ENCODE measurements at regions not wholly inside any gene's neighbourhood (a gene's known extent, or its start where the extent isn't known, plus 50 kb on each side); places are given as distances from the start of the nearest gene placed in this dataset.

DNA sequence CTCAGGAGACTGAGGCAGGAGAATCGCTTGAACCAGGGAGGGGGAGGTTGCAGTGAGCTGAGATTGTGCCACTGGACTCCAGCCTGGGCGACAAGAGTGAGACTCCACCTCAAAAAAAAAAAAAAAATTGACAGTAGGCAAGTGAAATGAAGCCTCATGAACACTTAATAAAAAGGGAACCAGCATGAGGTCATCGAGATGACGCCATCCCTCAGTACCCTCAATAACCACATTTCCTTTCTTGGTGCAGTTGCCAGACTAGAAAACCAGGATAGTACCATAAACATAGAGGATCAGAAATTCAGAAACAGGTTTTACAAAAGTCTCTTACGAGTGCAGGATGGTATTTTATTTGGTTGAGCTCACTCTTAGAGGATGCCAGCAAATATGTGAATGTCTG lies 584.1 kb downstream of the MAFB start:
- WGBS, 2 donors: 85 to 93% methylated on average over 5 of the region's 5 CpGs
- DNase-seq (no peak), ATAC-seq (no peak)
- Histone ChIP-seq H3K9me3 (no peaks in the 10 kb centered on the region), H3K27me3 (peaks cover 0 to 12% (median 0%) of the 10 kb centered on the region in 7 donors), H3K4me3 (no peak overlapping the region), H3K4me1 (peaks cover 0 to 20% (median 0%) of the 10 kb centered on the region in 9 donors), H3K27ac (no peak overlapping the region), H3K36me3 (no peaks in the 10 kb centered on the region)
- intact Hi-C loops (cut with DNase I): no loop called here
- TF ChIP-seq, protein P1, sequence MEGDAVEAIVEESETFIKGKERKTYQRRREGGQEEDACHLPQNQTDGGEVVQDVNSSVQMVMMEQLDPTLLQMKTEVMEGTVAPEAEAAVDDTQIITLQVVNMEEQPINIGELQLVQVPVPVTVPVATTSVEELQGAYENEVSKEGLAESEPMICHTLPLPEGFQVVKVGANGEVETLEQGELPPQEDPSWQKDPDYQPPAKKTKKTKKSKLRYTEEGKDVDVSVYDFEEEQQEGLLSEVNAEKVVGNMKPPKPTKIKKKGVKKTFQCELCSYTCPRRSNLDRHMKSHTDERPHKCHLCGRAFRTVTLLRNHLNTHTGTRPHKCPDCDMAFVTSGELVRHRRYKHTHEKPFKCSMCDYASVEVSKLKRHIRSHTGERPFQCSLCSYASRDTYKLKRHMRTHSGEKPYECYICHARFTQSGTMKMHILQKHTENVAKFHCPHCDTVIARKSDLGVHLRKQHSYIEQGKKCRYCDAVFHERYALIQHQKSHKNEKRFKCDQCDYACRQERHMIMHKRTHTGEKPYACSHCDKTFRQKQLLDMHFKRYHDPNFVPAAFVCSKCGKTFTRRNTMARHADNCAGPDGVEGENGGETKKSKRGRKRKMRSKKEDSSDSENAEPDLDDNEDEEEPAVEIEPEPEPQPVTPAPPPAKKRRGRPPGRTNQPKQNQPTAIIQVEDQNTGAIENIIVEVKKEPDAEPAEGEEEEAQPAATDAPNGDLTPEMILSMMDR (IDR thresholded peaks at IDR 0.05): no peak

DNA sequence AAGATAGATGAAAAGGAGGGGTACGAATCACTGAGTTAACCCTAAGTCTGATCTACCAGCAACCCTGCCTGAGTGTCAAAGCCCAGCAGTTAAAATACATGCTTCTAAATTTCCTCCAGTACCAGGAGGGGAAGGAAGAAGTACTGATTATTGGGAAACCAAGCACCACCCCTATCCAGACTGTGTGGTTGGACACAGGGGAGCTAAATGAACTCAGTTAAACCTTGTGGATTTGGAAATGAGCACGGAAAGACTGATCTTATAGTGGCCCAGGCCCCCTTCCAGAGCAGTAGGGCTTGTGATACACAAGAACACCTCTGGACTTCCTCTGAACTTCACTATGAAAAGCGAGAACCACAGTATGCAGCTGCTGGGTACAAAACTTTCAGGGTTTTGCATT lies 585.6 kb downstream of the MAFB start:
- H3K27me3 ChIP-seq: peaks cover 0 to 12% (median 0%) of the 10 kb centered on the region in 7 donors
- TF ChIP-seq, protein P1 (IDR thresholded peaks at IDR 0.05): no peak
- no peak for DNase-seq
- 84 to 87% methylated on average over 3 of the region's 3 CpGs for WGBS, 2 donors
- no peaks in the 10 kb centered on the region for H3K36me3 ChIP-seq
- H3K4me3 ChIP-seq: no peak overlapping the region
- H3K9me3 ChIP-seq: no peaks in the 10 kb centered on the region
- peaks cover 0 to 4% (median 0%) of the 10 kb centered on the region in 9 donors for H3K4me1 ChIP-seq
- intact Hi-C loops (cut with DNase I): no loop called here
- no peak for ATAC-seq
- no peak overlapping the region for H3K27ac ChIP-seq

DNA sequence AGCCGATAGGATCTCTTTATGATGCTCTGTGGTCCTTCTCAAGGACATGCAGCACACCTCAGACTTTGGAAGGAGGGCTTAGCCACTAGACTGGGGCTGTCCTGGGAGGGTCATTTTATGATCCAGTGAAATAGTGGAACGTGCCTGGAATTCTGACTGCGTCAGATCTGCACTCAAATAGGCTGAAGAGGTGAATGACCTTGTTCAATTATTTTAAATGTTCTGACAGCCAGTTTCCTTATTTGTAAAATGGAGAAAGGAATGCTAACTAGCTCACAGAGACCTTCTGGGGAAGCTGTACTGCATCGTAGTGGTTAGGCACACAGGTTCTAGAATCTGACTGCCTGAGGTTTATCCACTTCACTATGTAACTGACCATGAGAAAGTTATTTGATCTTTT lies 587.5 kb downstream of the MAFB start:
- 77% methylated on average over 4 of the region's 4 CpGs for WGBS, 2 donors

DNA sequence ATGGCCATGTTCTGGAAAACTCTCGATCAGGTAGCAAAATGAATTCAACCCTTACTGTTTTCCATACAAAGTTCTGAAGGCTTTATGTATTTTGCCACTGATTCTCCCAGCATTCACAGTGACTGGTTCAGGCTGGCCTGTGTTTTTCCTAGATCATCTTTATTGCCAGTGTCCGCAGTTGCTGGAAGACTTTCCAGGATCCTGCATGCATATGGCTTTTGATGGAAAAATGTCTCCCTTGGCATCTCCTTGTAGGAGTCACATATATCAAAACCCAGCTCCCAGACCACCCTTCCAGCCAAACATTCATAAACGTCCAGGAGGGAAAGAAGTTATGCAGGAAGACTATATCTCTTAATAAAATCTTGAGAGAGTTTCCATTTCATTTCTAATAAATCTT lies 588.8 kb downstream of the MAFB start:
- Histone ChIP-seq H3K27ac (no peak overlapping the region), H3K36me3 (no peaks in the 10 kb centered on the region), H3K9me3 (no peaks in the 10 kb centered on the region), H3K4me1 (no peaks in the 10 kb centered on the region), H3K4me3 (no peak overlapping the region), H3K27me3 (peaks cover 0 to 12% (median 0%) of the 10 kb centered on the region in 7 donors)
- TF ChIP-seq, protein P1 (IDR thresholded peaks at IDR 0.05): no peak
- WGBS, 2 donors: 80 to 83% methylated on average over 3 of the region's 3 CpGs
- ATAC-seq (no peak), DNase-seq (no peak)
- intact Hi-C loops (cut with DNase I): no loop called here

More for the DNA sequence above, 587.5 kb downstream of the MAFB start:
- H3K4me1 ChIP-seq: no peaks in the 10 kb centered on the region
- no peaks in the 10 kb centered on the region for H3K36me3 ChIP-seq
- no peak for ATAC-seq
- no peak overlapping the region for H3K27ac ChIP-seq
- no peak overlapping the region for H3K4me3 ChIP-seq
- DNase-seq: no peak
- intact Hi-C loops (cut with DNase I): no loop called here
- TF ChIP-seq, protein P1 (IDR thresholded peaks at IDR 0.05): no peak
- H3K27me3 ChIP-seq: peaks cover 0 to 12% (median 0%) of the 10 kb centered on the region in 7 donors
- no peaks in the 10 kb centered on the region for H3K9me3 ChIP-seq
